HL-60 (cell line): ENCODE measurements at regions not wholly inside any gene's neighbourhood (a gene's known extent, or its start where the extent isn't known, plus 50 kb on each side); places are given as distances from the start of the nearest gene placed in this dataset.

ENCODE experiments used
- TF ChIP-seq, protein P1 (sequence below): IDR thresholded peaks from one replicate; pipeline ENCODE4 v1.5.1; 2011; ENCODE audit warnings: low read length, control low read depth, inconsistent platforms; ENCODE audit not compliant: insufficient read depth
- TF ChIP-seq, protein P2 (sequence below): IDR thresholded peaks from 2 replicates; pipeline ENCODE4 v1.6.1; 2012; ENCODE audit warnings: low read depth; ENCODE audit not compliant: insufficient replicate concordance

DNA sequence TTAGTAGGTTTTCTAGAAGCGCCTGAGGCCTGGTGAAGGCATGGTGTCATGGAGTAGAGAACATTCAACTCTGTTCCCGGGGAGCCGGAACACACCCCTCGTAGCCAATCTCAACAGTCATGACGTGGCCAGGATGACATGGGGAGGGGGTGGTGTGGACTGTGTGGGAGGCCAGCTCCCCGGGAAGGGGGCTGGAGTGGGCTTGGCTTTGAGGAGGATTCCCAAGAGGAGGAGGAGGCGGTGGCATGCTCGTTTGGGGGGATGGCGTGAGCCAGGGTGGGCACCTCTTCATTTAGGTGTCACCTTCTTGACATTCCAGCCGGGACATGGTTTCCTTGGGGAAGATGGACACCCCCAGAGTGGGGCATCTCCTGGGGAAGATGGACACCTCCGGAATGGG lies 257.5 kb downstream of the SEC14L1 start:
- TF ChIP-seq, protein P1, sequence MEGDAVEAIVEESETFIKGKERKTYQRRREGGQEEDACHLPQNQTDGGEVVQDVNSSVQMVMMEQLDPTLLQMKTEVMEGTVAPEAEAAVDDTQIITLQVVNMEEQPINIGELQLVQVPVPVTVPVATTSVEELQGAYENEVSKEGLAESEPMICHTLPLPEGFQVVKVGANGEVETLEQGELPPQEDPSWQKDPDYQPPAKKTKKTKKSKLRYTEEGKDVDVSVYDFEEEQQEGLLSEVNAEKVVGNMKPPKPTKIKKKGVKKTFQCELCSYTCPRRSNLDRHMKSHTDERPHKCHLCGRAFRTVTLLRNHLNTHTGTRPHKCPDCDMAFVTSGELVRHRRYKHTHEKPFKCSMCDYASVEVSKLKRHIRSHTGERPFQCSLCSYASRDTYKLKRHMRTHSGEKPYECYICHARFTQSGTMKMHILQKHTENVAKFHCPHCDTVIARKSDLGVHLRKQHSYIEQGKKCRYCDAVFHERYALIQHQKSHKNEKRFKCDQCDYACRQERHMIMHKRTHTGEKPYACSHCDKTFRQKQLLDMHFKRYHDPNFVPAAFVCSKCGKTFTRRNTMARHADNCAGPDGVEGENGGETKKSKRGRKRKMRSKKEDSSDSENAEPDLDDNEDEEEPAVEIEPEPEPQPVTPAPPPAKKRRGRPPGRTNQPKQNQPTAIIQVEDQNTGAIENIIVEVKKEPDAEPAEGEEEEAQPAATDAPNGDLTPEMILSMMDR, result no peak
- TF ChIP-seq, protein P2, sequence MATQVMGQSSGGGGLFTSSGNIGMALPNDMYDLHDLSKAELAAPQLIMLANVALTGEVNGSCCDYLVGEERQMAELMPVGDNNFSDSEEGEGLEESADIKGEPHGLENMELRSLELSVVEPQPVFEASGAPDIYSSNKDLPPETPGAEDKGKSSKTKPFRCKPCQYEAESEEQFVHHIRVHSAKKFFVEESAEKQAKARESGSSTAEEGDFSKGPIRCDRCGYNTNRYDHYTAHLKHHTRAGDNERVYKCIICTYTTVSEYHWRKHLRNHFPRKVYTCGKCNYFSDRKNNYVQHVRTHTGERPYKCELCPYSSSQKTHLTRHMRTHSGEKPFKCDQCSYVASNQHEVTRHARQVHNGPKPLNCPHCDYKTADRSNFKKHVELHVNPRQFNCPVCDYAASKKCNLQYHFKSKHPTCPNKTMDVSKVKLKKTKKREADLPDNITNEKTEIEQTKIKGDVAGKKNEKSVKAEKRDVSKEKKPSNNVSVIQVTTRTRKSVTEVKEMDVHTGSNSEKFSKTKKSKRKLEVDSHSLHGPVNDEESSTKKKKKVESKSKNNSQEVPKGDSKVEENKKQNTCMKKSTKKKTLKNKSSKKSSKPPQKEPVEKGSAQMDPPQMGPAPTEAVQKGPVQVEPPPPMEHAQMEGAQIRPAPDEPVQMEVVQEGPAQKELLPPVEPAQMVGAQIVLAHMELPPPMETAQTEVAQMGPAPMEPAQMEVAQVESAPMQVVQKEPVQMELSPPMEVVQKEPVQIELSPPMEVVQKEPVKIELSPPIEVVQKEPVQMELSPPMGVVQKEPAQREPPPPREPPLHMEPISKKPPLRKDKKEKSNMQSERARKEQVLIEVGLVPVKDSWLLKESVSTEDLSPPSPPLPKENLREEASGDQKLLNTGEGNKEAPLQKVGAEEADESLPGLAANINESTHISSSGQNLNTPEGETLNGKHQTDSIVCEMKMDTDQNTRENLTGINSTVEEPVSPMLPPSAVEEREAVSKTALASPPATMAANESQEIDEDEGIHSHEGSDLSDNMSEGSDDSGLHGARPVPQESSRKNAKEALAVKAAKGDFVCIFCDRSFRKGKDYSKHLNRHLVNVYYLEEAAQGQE, result no peak
